Hematopoietic multipotent progenitor cell treated with erythropoietin and hydrocortisone succinate and interleukin-3 and kit ligand, for 4 days (in vitro differentiated cells): ENCODE measurements at regions not wholly inside any gene's neighbourhood (a gene's known extent, or its start where the extent isn't known, plus 50 kb on each side); places are given as distances from the start of the nearest gene placed in this dataset.

ENCODE experiments used
- DNase-seq: peaks from one replicate; pipeline ENCODE4 v3.0.0-alpha.2; 2015

GRCh38 chr18:78857314-78858150, 122.1 kb upstream of the SALL3 start:
- no peak for DNase-seq

- DNase-seq, result no peak
These were observed 119.9 kb upstream of the SALL3 start for GRCh38 chr18:78859686-78860085.

GRCh38 chr18:78860117-78860516, 119.5 kb upstream of the SALL3 start:
- no peak for DNase-seq

- no peak for DNase-seq
These were observed 118.5 kb upstream of the SALL3 start for GRCh38 chr18:78861116-78861515.

GRCh38 chr18:78861706-78862105, 117.9 kb upstream of the SALL3 start:
- DNase-seq, result no peak

GRCh38 chr18:78862395-78862794, 117.2 kb upstream of the SALL3 start:
- DNase-seq, result no peak

- no peak for DNase-seq
These were observed 114.5 kb upstream of the SALL3 start for GRCh38 chr18:78865056-78865598.

GRCh38 chr18:78865771-78866310, 113.8 kb upstream of the SALL3 start:
- DNase-seq, result no peak

- DNase-seq, result no peak
These were observed 112.5 kb upstream of the SALL3 start for GRCh38 chr18:78867131-78867530.

GRCh38 chr18:78868330-78869316, 111.0 kb upstream of the SALL3 start:
- no peak for DNase-seq

- no peak for DNase-seq
These were observed 108.0 kb upstream of the SALL3 start for GRCh38 chr18:78871618-78872017.

GRCh38 chr18:78873926-78874500, 105.6 kb upstream of the SALL3 start:
- peak; percentile 25 for DNase-seq

GRCh38 chr18:78875016-78875777, 104.4 kb upstream of the SALL3 start:
- peak; percentile 59 for DNase-seq

GRCh38 chr18:78875778-78876650, 103.6 kb upstream of the SALL3 start:
- DNase-seq, result no peak

- no peak for DNase-seq
These were observed 102.8 kb upstream of the SALL3 start for GRCh38 chr18:78876868-78877267.

GRCh38 chr18:78878335-78878734, 101.3 kb upstream of the SALL3 start:
- no peak for DNase-seq

- peak; percentile 29 for DNase-seq
These were observed 100.3 kb upstream of the SALL3 start for GRCh38 chr18:78879072-78879883.

GRCh38 chr18:78882585-78882984, 97.0 kb upstream of the SALL3 start:
- DNase-seq, result no peak

GRCh38 chr18:78883501-78883900, 96.1 kb upstream of the SALL3 start:
- no peak for DNase-seq

GRCh38 chr18:78884502-78884901, 95.1 kb upstream of the SALL3 start:
- peak; percentile 16 for DNase-seq
